ENCODE measurements at regions not wholly inside any gene's neighbourhood (a gene's known extent, or its start where the extent isn't known, plus 50 kb on each side); places are given as distances from the start of the nearest gene placed in this dataset.

DNA sequence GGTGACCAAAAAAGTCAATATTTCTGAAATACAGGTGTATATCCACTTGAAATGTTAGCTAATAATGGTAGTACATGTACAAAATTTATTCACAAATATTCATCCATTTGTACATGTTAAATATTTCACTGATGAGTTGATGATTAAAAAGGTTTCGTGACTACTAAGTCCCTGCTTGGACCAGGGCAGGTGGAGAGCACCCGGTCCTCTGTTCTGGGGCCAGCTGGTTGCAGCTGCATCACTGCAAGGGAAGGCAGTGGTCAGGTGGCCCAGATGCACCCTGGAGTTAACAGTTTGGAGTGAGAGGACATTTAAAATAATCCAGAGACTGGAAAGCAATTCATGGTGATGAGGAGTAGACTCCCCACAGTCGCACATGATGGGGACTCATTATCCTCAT is 141.2 kb downstream of the ZBTB18 start:
- no peak overlapping the region for H3K9ac ChIP-seq (ENCODE audit: low read depth, low read length)
- H3K4me3 ChIP-seq (ENCODE audit: low read depth, low read length), result no peak overlapping the region
- no peaks in the 10 kb centered on the region for H3K36me3 ChIP-seq (ENCODE audit: control insufficient read depth, insufficient read depth, low read length)
- H3K4me1 ChIP-seq (ENCODE audit: control insufficient read depth, insufficient read depth, low read length), result no peaks in the 10 kb centered on the region; the same call in 1 of the 2 replicates
- H3K27ac ChIP-seq (ENCODE audit: low read depth, low read length), result no peak overlapping the region
- no peaks in the 10 kb centered on the region for H3K27me3 ChIP-seq (ENCODE audit: control insufficient read depth, insufficient read depth, low read length)
- H3K9me3 ChIP-seq (ENCODE audit: control insufficient read depth, insufficient read depth, low read length), result no peaks in the 10 kb centered on the region

GRCh38 chr1:244196571-244197285 is 145.6 kb downstream of the ZBTB18 start:
- H3K9me3 ChIP-seq (ENCODE audit: control insufficient read depth, insufficient read depth, low read length), result no peaks in the 10 kb centered on the region
- H3K27ac ChIP-seq (ENCODE audit: low read depth, low read length), result no peak overlapping the region
- no peaks in the 10 kb centered on the region for H3K27me3 ChIP-seq (ENCODE audit: control insufficient read depth, insufficient read depth, low read length)
- no peaks in the 10 kb centered on the region; the same call in 1 of the 2 replicates for H3K4me1 ChIP-seq (ENCODE audit: control insufficient read depth, insufficient read depth, low read length)
- no peak overlapping the region for H3K4me3 ChIP-seq (ENCODE audit: low read depth, low read length)
- H3K36me3 ChIP-seq (ENCODE audit: control insufficient read depth, insufficient read depth, low read length), result no peaks in the 10 kb centered on the region
- H3K9ac ChIP-seq (ENCODE audit: low read depth, low read length), result no peak overlapping the region

DNA sequence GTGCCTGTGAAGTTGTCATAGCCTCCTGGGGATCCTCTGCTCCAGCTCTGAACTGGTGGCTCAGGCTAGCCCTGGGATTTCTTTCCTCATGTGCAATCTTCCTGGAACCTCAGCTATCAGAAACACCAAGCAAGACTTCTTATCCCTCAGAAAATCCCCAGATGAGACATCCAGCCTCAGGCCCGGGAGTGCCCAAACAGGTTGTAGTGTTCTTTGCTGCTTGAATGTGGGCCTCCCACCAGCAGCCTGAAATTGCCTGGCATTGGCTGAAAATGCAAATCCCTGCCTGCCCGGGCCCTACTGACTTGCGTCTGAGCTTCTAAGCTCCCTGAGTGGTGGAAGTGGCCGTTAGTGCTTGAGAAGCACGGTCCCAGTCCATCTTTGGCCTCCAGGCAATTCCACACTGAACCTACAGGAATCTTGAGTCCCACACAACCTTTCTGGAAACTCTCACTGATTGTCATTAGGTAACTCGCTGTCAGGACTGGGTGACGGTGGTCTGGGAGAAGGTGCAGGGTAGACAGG is 146.8 kb downstream of the ZBTB18 start:
- Histone ChIP-seq H3K9me3 (ENCODE audit: control insufficient read depth, insufficient read depth, low read length) (no peaks in the 10 kb centered on the region), H3K27ac (ENCODE audit: low read depth, low read length) (no peak overlapping the region), H3K27me3 (ENCODE audit: control insufficient read depth, insufficient read depth, low read length) (no peaks in the 10 kb centered on the region), H3K36me3 (ENCODE audit: control insufficient read depth, insufficient read depth, low read length) (no peaks in the 10 kb centered on the region), H3K4me1 (ENCODE audit: control insufficient read depth, insufficient read depth, low read length) (no peaks in the 10 kb centered on the region; the same call in 1 of the 2 replicates), H3K4me3 (ENCODE audit: low read depth, low read length) (no peak overlapping the region), H3K9ac (ENCODE audit: low read depth, low read length) (no peak overlapping the region)

- H3K27me3 ChIP-seq (ENCODE audit: control insufficient read depth, insufficient read depth, low read length), result no peaks in the 10 kb centered on the region
- H3K36me3 ChIP-seq (ENCODE audit: control insufficient read depth, insufficient read depth, low read length), result no peaks in the 10 kb centered on the region
- no peaks in the 10 kb centered on the region for H3K9me3 ChIP-seq (ENCODE audit: control insufficient read depth, insufficient read depth, low read length)
- no peak overlapping the region for H3K9ac ChIP-seq (ENCODE audit: low read depth, low read length)
- H3K27ac ChIP-seq (ENCODE audit: low read depth, low read length), result no peak overlapping the region
- H3K4me1 ChIP-seq (ENCODE audit: control insufficient read depth, insufficient read depth, low read length), result no peaks in the 10 kb centered on the region; the same call in 1 of the 2 replicates
- H3K4me3 ChIP-seq (ENCODE audit: low read depth, low read length), result no peak overlapping the region
These were observed 148.8 kb downstream of the ZBTB18 start for GRCh38 chr1:244199902-244200301.

DNA sequence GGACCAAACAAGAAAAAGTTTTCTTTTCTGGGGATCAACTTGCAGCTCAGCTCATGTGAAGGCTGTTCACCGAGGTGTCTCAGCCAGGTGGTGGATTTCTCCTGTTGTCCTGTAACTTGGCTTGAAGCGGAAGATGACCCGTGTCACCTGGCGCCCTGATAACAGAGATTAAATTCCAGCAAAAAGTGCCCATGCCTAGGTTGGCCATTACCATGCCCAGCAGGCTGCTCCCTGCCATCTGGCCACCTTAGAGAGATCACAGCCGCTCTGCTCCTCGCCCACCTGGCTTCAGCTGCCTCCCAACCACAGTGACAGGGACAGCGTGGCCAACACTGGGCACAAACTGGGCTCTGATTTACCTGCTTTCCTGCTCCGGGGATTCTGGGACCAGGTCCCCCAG is 149.5 kb downstream of the ZBTB18 start:
- H3K36me3 ChIP-seq (ENCODE audit: control insufficient read depth, insufficient read depth, low read length), result no peaks in the 10 kb centered on the region
- no peaks in the 10 kb centered on the region; the same call in 1 of the 2 replicates for H3K4me1 ChIP-seq (ENCODE audit: control insufficient read depth, insufficient read depth, low read length)
- H3K27ac ChIP-seq (ENCODE audit: low read depth, low read length), result no peak overlapping the region
- H3K9me3 ChIP-seq (ENCODE audit: control insufficient read depth, insufficient read depth, low read length), result no peaks in the 10 kb centered on the region
- no peaks in the 10 kb centered on the region for H3K27me3 ChIP-seq (ENCODE audit: control insufficient read depth, insufficient read depth, low read length)
- no peak overlapping the region for H3K4me3 ChIP-seq (ENCODE audit: low read depth, low read length)
- H3K9ac ChIP-seq (ENCODE audit: low read depth, low read length), result no peak overlapping the region

GRCh38 chr1:244201750-244202149 is 150.7 kb downstream of the ZBTB18 start:
- Histone ChIP-seq H3K4me3 (ENCODE audit: low read depth, low read length) (no peak overlapping the region), H3K27ac (ENCODE audit: low read depth, low read length) (no peak overlapping the region), H3K9ac (ENCODE audit: low read depth, low read length) (no peak overlapping the region), H3K36me3 (ENCODE audit: control insufficient read depth, insufficient read depth, low read length) (no peaks in the 10 kb centered on the region), H3K4me1 (ENCODE audit: control insufficient read depth, insufficient read depth, low read length) (no peaks in the 10 kb centered on the region; the same call in 1 of the 2 replicates), H3K9me3 (ENCODE audit: control insufficient read depth, insufficient read depth, low read length) (no peaks in the 10 kb centered on the region), H3K27me3 (ENCODE audit: control insufficient read depth, insufficient read depth, low read length) (no peaks in the 10 kb centered on the region)

GRCh38 chr1:244204004-244204403 is 152.9 kb downstream of the ZBTB18 start:
- no peak overlapping the region for H3K9ac ChIP-seq (ENCODE audit: low read depth, low read length)
- H3K27ac ChIP-seq (ENCODE audit: low read depth, low read length), result no peak overlapping the region
- no peaks in the 10 kb centered on the region for H3K4me1 ChIP-seq (ENCODE audit: control insufficient read depth, insufficient read depth, low read length)
- H3K9me3 ChIP-seq (ENCODE audit: control insufficient read depth, insufficient read depth, low read length), result no peaks in the 10 kb centered on the region
- no peak overlapping the region for H3K4me3 ChIP-seq (ENCODE audit: low read depth, low read length)
- no peaks in the 10 kb centered on the region for H3K27me3 ChIP-seq (ENCODE audit: control insufficient read depth, insufficient read depth, low read length)
- H3K36me3 ChIP-seq (ENCODE audit: control insufficient read depth, insufficient read depth, low read length), result no peaks in the 10 kb centered on the region

GRCh38 chr1:244205171-244205570 is 154.1 kb downstream of the ZBTB18 start:
- Histone ChIP-seq H3K9ac (ENCODE audit: low read depth, low read length) (no peak overlapping the region), H3K4me3 (ENCODE audit: low read depth, low read length) (no peak overlapping the region), H3K27me3 (ENCODE audit: control insufficient read depth, insufficient read depth, low read length) (no peaks in the 10 kb centered on the region), H3K27ac (ENCODE audit: low read depth, low read length) (no peak overlapping the region), H3K9me3 (ENCODE audit: control insufficient read depth, insufficient read depth, low read length) (no peaks in the 10 kb centered on the region), H3K4me1 (ENCODE audit: control insufficient read depth, insufficient read depth, low read length) (no peaks in the 10 kb centered on the region), H3K36me3 (ENCODE audit: control insufficient read depth, insufficient read depth, low read length) (no peaks in the 10 kb centered on the region)

- H3K4me3 ChIP-seq (ENCODE audit: low read depth, low read length), result no peak overlapping the region
- H3K9me3 ChIP-seq (ENCODE audit: control insufficient read depth, insufficient read depth, low read length), result no peaks in the 10 kb centered on the region
- H3K27ac ChIP-seq (ENCODE audit: low read depth, low read length), result no peak overlapping the region
- no peak overlapping the region for H3K9ac ChIP-seq (ENCODE audit: low read depth, low read length)
- no peaks in the 10 kb centered on the region for H3K36me3 ChIP-seq (ENCODE audit: control insufficient read depth, insufficient read depth, low read length)
- H3K4me1 ChIP-seq (ENCODE audit: control insufficient read depth, insufficient read depth, low read length), result no peaks in the 10 kb centered on the region
- H3K27me3 ChIP-seq (ENCODE audit: control insufficient read depth, insufficient read depth, low read length), result no peaks in the 10 kb centered on the region
These were observed 154.8 kb downstream of the ZBTB18 start for GRCh38 chr1:244205906-244206305.

DNA sequence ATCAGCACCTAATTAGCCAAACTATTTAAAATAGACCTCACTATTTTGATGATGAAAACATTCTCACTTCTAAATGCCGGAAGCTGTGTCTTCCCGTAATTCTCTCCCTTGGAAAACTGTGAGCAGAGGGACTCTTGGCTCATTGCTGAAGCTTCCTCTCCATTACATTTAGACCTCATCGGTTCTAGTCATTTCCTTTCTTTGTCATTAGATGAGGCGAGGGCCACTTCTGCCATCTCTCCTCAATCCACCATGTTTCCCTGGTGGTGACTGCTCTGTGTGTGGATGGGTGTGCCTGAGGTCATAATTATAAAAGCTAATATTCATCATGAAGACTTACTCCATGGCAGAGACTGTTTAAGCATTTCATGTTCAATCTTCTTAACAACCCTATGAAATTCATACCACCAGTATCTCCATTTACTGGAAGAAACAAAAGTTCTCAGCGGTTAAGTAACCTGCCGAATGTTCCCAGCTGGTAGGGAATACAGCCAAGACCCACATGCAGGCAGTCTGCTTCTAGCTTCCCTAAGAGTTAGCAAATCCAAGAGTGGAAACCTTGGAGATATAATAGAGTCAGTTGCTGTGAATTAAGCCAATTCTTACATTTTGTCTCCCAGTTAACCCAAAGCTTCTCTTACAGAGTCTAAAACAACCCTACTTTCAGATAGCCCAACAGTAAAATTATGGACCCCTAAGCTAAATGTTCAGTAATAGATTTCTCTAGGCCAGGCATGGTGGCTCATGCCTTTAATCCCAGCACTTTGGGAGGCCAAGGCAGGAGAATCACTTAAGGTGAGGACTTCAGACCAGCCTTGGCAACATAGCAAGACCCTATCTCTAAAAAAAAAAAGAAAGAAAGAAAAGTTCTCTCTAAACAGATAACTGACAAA is 156.2 kb downstream of the ZBTB18 start:
- H3K9me3 ChIP-seq (ENCODE audit: control insufficient read depth, insufficient read depth, low read length), result no peaks in the 10 kb centered on the region
- H3K27ac ChIP-seq (ENCODE audit: low read depth, low read length), result no peak overlapping the region
- H3K36me3 ChIP-seq (ENCODE audit: control insufficient read depth, insufficient read depth, low read length), result no peaks in the 10 kb centered on the region
- peaks cover 2% of the 10 kb centered on the region; the same call in 1 of the 2 replicates for H3K4me1 ChIP-seq (ENCODE audit: control insufficient read depth, insufficient read depth, low read length)
- H3K27me3 ChIP-seq (ENCODE audit: control insufficient read depth, insufficient read depth, low read length), result no peaks in the 10 kb centered on the region
- no peak overlapping the region for H3K4me3 ChIP-seq (ENCODE audit: low read depth, low read length)
- no peak overlapping the region for H3K9ac ChIP-seq (ENCODE audit: low read depth, low read length)

DNA sequence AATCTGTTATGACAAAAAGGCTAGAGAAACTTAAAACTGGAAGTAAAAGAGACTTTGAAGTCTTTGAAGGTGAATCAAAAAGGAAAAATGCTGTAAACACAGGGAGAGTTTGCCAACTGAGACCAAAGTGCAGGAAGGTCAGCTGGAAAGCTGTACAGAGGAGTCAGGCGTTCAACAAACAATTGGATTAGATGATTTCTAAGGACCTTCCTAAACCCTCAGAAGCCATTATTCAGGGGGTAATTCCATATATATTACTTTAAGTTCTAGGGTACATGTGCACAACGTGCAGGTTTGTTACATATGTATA is 156.8 kb downstream of the ZBTB18 start:
- H3K4me3 ChIP-seq (ENCODE audit: low read depth, low read length), result no peak overlapping the region
- H3K27me3 ChIP-seq (ENCODE audit: control insufficient read depth, insufficient read depth, low read length), result no peaks in the 10 kb centered on the region
- H3K4me1 ChIP-seq (ENCODE audit: control insufficient read depth, insufficient read depth, low read length), result peaks cover 2% of the 10 kb centered on the region; the same call in 1 of the 2 replicates
- no peaks in the 10 kb centered on the region for H3K36me3 ChIP-seq (ENCODE audit: control insufficient read depth, insufficient read depth, low read length)
- H3K9me3 ChIP-seq (ENCODE audit: control insufficient read depth, insufficient read depth, low read length), result no peaks in the 10 kb centered on the region
- no peak overlapping the region for H3K9ac ChIP-seq (ENCODE audit: low read depth, low read length)
- H3K27ac ChIP-seq (ENCODE audit: low read depth, low read length), result no peak overlapping the region
